ENCODE measurements at regions not wholly inside any gene's neighbourhood (a gene's known extent, or its start where the extent isn't known, plus 50 kb on each side); places are given as distances from the start of the nearest gene placed in this dataset.

GRCh38 chr2:173749315-173749714 lies 215.9 kb downstream of the SP3 start:
- no peak overlapping the region for H3K4me3 ChIP-seq (ENCODE audit: low read depth, low read length)
- TF ChIP-seq CTCF (IDR thresholded peaks at IDR 0.05; ENCODE audit: low read depth, low read length), result peak; percentile 12; the same call in 1 of the 2 replicates

GRCh38 chr2:173750353-173750801 lies 214.8 kb downstream of the SP3 start:
- no peak for TF ChIP-seq CTCF (IDR thresholded peaks at IDR 0.05; ENCODE audit: low read depth, low read length)
- no peak overlapping the region for H3K4me3 ChIP-seq (ENCODE audit: low read depth, low read length)

- no peak overlapping the region for H3K4me3 ChIP-seq (ENCODE audit: low read depth, low read length)
- no peak for TF ChIP-seq CTCF (IDR thresholded peaks at IDR 0.05; ENCODE audit: low read depth, low read length)
These were observed 214.3 kb downstream of the SP3 start for GRCh38 chr2:173750831-173751230.

GRCh38 chr2:173751245-173751975 lies 213.8 kb downstream of the SP3 start:
- no peak for TF ChIP-seq CTCF (IDR thresholded peaks at IDR 0.05; ENCODE audit: low read depth, low read length)
- H3K4me3 ChIP-seq (ENCODE audit: low read depth, low read length), result no peak overlapping the region

- H3K4me3 ChIP-seq (ENCODE audit: low read depth, low read length), result no peak overlapping the region
- TF ChIP-seq CTCF (IDR thresholded peaks at IDR 0.05; ENCODE audit: low read depth, low read length), result no peak; the same call in 1 of the 2 replicates
These were observed 213.0 kb downstream of the SP3 start for GRCh38 chr2:173752152-173752551.

- no peak overlapping the region for H3K4me3 ChIP-seq (ENCODE audit: low read depth, low read length)
- no peak for TF ChIP-seq CTCF (IDR thresholded peaks at IDR 0.05; ENCODE audit: low read depth, low read length)
These were observed 211.7 kb downstream of the SP3 start for GRCh38 chr2:173753441-173753840.

GRCh38 chr2:173754165-173754564 lies 211.0 kb downstream of the SP3 start:
- TF ChIP-seq CTCF (IDR thresholded peaks at IDR 0.05; ENCODE audit: low read depth, low read length), result no peak
- H3K4me3 ChIP-seq (ENCODE audit: low read depth, low read length), result no peak overlapping the region

All from WI38 (cell line).